Stomach (tissue), 4 donors: ENCODE measurements at regions not wholly inside any gene's neighbourhood (a gene's known extent, or its start where the extent isn't known, plus 50 kb on each side); places are given as distances from the start of the nearest gene placed in this dataset.

ENCODE experiments used
- POLR2AphosphoS5 ChIP-seq, 3 donors: sonication (generic); formaldehyde crosslinking; IDR thresholded peaks; one replicate each; pipeline ENCODE4 v1.6.1; 2016; ENCODE audit warnings: antibody characterized with exemption in 3 of 3
- TF ChIP-seq, protein P1 (sequence below), 7 experiments: fragments of 450-650 bp in 4 of 7; fragments of 200-600 bp in 3 of 7; sonication (generic) in 3 of 7; IDR thresholded peaks; one replicate each; pipeline ENCODE4 v1.5.1; 2016 to 2019; ENCODE audit warnings: antibody characterized with exemption in 7 of 7, control low read depth in 2 of 7, mild to moderate bottlenecking in 1 of 7

DNA sequence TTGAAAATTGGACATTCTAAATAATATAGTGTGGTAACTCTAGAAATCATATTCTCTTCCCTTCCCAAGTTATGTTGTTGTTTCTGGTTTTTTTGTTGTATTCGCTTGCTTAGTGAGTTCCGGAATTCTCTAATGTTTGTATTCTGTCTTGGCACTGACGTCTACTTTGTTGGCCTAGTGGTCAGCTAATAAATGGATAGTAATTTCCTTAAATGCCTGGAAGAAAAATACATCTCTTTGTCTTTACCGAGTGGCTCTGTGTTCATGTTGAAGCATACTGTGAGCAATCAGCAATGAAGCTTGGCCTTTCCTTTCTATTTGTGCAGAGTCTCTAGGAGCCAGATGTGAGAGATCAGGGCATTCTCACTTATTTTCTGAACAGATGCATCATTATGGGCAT, 1225.7 kb downstream of the JRKL start:
- TF ChIP-seq, protein P1, sequence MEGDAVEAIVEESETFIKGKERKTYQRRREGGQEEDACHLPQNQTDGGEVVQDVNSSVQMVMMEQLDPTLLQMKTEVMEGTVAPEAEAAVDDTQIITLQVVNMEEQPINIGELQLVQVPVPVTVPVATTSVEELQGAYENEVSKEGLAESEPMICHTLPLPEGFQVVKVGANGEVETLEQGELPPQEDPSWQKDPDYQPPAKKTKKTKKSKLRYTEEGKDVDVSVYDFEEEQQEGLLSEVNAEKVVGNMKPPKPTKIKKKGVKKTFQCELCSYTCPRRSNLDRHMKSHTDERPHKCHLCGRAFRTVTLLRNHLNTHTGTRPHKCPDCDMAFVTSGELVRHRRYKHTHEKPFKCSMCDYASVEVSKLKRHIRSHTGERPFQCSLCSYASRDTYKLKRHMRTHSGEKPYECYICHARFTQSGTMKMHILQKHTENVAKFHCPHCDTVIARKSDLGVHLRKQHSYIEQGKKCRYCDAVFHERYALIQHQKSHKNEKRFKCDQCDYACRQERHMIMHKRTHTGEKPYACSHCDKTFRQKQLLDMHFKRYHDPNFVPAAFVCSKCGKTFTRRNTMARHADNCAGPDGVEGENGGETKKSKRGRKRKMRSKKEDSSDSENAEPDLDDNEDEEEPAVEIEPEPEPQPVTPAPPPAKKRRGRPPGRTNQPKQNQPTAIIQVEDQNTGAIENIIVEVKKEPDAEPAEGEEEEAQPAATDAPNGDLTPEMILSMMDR (IDR thresholded peaks at IDR 0.05): no peak
- TF ChIP-seq POLR2AphosphoS5 (IDR thresholded peaks at IDR 0.05): no peak
